Stimulated activated CD4-positive, alpha-beta T cell treated with anti-CD3 and anti-CD28 coated beads, Interleukin-4, amount 100 ng/mL, for 1 hour (primary cell): ENCODE measurements at regions not wholly inside any gene's neighbourhood (a gene's known extent, or its start where the extent isn't known, plus 50 kb on each side); places are given as distances from the start of the nearest gene placed in this dataset.

ENCODE experiments used
- DNase-seq: peaks from one replicate; pipeline ENCODE4 v3.0.0-alpha.2; 2020

DNA sequence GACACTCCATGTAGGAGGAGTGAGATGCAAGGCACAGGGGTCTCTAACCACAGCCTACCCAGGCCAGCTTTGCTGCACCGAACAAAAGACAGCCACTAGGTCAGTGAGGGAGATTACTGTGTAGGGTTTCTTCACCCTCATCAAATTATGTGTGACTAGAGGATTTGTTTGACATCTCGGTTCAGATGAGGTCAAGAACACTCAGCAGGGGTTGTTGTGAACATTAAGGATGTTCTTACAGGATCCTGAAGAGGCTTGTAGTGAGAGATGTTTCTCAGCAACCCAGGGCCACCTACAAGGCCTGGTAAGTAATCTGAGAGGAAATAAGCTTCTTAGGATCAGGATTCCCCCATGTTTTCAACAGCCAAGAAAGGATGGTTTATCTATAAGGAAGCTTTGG lies 202.1 kb downstream of the NXPE2 start:
- DNase-seq = no peak

DNA sequence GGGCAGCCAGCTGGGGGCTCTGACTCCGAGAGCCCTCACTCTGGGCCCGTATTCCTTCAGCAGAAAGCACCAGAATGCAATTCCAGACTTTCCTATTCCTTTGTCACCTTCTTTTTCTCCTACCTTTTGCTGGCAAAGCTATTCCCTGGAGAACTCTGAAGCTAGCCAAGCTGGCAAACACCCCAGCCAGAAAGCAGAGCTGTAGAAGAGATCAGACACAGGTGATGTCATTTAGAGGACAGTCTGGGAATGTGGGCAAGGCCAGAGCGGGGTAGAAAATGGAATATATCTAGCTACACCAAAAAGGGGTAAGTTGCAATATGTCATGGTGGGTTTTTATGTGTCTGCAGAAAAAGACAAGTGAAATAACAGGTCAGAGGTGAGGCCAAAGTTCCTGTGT lies 205.1 kb downstream of the NXPE2 start:
- no peak for DNase-seq

DNA sequence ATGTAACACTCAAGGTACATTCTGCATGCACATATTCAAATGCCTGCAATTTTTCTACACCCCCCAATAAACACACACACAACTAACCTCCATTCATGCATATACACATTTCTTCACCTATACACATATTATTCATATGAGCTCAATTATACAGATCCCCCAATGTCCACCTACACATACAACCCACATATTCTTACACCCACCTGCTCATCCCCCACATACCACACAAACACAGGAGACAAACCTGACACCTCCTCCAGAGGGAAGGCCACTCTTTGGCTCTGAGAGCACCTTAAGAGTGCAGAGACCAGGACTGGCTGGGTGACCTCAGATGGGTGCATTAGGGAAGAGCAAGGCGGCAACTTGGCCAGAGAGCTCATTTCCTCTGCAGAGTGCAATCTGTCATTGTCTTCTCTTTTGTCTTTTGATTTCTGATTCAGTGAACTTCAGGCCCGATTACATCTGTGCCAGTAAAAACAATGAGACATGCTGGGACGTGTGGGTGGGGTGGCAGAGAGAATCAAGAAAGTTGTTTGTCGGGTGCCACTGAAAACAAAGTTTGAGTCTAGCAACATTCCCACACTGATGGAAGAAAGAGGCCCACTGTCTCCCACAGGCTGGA lies 208.4 kb downstream of the NXPE2 start:
- DNase-seq = no peak

DNA sequence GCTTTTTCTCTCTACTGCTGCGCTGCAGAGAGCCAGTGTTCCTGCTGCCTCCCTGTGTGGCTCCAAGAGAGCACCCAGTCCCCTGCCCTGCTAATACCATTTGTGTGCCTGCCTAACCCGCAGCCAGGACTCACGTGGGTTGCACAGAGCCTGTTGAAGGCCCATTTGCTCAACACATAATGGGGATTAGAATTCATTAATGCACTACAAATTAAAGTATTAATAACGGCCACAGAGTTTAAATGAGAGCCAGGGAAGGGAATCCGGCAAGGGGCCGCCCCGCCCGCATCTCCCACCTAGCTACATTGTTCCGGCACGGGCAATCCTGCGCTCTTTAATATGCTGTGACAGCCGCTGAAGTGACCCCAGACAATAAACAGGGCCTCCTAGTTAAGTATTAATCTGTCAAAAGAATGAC lies 211.3 kb downstream of the NXPE2 start:
- DNase-seq = no peak

DNA sequence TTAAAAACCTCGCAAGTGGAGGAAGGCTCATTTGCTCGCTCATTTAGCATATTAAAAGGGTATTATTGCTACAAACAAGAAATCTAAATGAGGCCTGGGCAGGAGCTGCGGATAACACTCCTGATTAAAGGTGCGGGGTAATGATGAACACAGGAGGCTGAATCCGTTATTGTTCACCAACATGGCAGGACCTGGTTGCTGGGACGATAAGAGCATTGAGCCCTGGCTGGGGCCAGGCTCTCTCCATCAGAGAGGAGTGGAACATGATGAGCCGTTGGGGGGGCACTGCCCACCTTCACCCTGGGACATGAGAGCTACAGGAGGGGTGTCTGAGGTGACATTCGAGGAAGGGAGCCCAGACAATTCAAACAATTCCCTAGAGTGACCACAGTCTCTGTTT lies 211.7 kb downstream of the NXPE2 start:
- DNase-seq = no peak

DNA sequence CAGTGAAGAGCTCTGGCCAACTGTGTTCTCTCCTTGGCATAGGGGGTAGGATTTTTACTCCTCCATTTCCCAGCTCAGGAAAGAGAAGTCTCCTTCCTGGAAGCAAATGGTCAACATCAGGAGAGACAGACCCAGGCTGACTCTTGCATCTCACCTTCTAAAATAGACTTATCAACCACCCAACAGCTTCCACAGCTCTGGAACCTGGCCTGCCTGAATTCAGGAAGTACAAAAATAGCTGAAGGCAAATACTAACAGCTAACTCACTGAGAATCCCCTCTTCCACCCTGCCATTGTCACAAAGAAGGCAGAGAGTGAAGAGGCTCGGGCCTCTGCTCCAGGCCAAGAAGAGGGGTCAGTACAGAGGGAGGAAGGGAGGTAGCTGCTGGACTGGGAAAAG lies 213.6 kb downstream of the NXPE2 start:
- no peak for DNase-seq

DNA sequence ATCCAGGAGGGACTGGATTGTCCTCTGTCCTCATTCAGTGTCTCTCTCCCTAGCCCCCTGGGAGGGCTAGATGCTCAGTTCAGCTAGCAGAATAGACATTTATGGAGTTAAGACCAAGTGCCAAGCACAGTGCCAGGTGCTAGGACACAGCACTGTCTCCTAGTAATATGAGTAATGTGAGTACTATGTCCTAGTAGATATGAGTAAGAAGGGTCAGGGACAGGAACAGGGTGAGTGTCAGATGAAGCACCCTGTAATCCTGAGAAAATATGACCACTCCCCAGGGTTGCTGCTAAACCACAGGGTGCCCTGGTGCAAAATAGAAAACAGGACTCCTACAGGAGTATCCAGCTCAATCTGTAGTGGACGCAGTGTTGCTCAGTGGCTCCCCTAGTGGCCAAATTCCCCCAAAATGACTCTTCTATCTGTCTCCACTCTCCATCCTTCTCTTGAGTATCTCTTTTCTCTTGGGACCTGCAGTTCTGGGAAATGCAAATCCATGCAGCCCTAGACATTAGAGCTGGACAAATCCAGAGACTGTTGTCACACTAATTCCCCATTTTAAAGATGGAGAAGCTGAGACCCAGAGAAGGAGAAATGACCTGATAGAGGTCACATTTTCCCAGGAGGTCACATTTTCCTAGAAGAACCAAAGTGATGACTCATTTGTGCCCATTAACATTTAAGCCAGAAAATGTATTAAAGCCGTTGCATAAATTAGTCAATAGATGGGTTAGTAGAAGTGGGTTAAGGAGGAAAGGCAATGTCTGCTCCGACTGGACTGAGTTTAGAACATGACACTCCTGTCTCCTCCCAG lies 214.3 kb downstream of the NXPE2 start:
- DNase-seq = no peak

DNA sequence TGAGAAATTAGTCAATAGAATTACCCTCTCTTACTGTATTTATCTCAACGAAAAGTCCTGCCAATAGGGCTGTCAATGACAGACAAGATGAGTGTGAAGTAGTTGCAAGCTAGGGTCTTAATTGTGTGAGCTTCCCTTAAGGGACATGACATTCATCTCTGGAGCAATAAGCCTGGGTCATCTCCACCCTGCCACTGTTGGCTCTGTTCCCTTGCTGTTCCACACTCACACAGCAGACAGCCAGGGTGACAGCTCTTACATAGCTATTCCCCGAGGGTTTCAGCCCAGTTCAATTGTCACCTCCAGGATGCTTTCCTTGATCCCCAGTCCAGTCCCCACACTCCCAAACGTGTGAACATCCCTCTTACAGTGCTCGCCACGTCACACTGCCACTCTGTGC lies 215.0 kb downstream of the NXPE2 start:
- DNase-seq = no peak

DNA sequence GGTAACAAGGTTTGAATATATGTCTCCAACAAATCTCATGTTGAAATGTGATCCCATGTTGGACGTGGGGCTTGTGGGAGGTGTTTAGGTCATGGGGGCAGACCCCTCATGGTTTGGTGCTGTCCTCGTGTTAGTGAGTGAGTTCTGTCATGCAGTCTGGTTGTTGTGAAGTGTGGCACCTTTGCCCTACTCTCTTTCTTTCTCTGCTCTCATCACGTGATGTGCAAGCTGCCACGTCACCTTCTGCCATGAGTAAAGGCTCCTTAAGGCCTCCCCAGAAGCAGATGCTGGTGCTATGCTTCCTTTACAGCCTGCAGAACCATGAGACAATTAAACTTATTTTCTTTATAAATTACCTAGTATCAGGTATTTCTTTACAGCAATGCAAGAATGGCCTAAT lies 218.3 kb downstream of the NXPE2 start:
- DNase-seq = no peak

DNA sequence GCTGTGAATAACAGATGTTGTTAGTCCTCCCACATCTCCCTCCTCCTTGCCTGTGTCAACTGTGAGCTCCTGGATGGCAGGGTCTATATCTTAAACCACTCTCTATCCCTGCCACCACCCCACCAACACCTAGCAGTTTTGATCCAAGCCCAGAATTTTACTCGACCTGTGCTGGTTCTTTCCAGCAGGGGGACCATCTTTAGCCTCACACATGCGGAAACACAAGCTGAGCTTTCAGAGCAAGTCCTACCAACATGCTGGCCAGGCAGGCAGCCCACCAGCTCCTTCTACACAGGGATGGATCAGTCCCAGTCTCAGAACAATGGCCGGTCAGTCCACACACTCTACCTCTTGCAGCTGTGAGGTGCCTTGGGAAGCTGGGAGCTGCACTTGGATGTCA lies 231.5 kb downstream of the NXPE2 start:
- DNase-seq = no peak

DNA sequence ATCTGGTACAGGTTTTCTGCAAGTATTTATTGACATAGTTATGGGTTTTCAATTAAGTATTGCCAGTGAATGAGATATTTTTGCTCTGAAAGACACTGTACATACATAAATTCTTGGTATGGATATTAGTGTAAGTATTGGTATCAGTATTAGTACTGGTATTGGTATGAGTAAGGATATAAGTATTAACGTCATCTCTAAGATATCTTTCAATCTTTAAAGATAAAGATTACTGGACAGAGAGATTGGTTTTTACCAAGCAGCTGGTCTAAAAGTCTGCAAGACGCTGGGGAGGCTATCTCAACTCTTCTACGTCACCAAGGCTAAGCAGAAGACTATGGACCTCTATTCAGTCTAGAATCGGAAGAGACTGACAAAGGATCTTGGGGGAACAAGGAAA lies 234.5 kb downstream of the NXPE2 start:
- no peak for DNase-seq

DNA sequence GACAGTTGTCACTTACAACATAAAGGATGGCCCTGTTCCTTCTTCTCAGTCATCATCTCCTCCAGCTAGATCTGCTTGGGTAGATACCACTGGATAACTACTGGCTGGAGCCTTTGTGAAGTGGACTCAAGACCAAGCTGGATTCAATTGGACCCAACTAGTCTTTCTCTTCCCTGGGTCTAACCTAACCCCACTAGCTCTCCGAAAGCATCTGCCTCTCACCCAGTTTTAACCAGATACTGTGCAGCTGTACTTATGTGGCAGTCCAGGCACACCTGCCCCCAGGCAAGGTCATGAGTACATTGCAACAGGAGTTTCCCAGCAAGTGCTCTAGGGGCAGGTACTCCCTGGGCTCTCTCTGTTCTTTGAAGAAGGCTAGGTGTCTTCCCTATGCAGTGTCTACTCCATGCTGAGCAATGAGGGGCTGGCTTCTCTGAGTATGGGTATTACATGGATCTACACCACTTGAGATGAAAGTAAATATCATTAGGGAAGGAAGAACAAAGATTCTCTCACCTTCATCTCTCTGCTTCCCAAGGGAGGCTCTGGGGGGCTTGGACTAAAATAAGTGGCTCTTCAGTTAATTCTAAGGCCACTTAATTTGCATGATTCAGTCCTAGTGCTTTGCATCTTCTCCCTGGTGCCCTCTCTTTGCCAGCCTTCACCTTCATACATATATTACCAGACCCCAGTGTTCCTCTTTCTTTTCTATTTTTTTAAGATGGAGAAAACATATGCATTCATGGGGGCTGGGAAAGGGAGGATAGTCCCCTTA lies 236.1 kb downstream of the NXPE2 start:
- DNase-seq = no peak

DNA sequence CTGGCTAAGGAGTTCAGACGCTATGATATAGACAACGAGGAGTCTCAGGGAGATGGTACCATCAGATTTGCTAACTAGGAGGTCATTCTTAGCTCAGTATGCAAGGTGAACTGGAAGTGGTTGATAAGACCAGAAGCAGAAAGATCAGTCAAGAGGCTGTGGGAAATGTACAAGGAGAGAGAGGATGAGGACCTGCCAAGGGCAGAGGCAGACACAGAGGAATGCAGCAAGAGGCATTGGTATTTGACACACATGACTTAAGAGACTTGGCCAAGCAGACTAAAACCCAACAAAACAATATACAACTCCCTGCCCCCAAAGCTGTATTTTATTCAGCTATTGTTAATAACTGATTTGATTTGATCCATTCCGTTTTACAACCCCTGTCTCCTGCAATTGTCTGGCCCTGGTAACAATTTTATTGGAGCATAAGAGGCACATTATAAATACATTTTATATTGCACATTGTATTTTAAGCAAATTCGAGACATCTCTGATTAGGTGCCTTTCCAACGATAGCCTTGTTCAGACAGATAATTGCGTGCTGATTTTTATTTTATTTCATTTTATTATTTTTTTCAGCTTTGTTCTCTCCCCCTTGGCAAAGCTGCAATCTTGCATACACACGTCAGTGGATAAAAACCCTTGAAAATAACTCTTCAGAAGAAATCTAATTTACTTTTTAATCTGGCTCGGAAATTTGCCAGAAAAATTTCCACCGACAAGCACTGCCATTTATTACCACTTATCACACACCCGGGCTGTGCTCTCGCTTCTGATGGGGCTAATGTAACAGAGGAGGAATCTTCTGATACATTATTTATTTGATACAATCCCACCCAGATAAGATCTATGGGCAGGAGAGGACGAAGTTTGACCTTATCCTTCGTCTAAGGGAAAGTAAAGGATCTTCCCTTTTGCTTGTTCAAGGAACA lies 237.8 kb downstream of the NXPE2 start:
- no peak for DNase-seq

DNA sequence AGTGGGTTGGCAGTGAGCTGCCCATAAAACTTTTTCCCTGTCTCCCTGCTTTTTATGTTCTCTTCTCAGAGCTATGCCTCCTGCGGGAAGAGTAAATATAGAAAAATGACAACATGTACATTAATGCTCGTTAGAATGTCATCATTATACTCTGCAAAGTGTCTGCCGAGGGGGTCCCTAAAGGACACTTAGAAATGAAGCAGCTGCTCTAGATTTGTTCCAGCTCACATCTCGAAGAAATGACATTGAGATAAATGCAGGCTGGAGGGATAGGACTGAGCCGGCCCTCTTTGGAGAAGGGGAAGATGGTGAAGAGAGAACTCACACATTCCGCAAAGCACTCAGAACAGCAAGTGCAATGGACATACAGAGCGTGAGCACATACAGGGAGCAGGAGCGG lies 240.0 kb downstream of the NXPE2 start:
- DNase-seq = no peak

DNA sequence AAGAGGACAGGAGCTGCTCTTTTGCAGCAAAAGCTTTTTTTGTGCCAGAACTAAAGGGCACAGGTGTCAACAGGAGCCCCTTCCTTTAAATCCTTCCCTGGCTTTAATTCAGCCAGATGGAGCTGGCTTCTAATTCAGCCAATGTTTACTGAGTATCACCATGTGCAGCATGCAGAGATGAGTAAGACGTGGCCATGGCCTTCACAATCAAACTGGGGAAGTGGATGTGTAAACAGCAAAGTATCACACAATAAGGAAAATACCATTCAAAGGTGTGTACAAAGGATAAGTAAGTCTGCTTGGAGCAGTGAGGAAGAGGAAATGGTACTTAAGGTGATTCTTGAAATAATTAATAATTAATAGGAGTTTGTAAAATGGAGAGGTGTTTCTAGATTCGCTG lies 243.4 kb downstream of the NXPE2 start:
- no peak for DNase-seq

DNA sequence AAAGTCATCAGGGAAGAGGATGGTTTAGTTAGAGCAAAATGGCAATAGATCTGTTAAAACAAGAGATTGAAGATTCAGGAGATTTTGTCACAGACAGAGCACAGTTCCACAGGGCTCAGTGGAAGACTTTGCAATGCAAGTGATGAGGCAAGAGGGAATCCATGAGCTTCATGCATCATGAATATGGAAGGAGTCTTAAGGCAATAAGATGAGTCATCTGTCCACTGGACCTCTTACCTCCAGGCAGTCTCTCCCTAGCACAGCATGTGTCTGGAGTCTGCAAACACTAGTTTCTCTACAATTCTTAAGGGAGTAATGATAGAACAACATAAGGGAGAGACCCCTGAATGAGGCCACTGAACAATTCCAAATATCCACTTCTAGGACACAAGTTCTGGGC lies 245.7 kb downstream of the NXPE2 start:
- DNase-seq = no peak

DNA sequence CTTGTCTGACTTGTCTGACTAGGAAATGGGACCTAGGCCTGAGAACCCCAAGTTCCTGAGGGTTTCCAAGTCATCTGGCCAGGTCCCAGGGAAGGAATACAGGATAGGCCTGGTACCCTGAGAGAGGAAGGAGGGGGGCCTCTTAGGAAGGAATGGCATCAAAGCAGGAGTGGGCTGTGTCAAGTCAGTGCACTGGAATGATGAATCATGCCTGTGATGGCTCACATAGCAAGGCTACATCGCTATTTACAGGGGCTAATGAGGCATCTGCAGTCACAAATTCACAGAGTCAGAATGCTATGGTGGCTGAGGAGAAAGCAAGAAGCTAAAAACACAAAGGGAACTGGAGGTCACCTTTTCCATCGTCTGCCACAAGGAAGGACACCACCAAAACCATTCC lies 247.3 kb downstream of the NXPE2 start:
- DNase-seq = no peak

DNA sequence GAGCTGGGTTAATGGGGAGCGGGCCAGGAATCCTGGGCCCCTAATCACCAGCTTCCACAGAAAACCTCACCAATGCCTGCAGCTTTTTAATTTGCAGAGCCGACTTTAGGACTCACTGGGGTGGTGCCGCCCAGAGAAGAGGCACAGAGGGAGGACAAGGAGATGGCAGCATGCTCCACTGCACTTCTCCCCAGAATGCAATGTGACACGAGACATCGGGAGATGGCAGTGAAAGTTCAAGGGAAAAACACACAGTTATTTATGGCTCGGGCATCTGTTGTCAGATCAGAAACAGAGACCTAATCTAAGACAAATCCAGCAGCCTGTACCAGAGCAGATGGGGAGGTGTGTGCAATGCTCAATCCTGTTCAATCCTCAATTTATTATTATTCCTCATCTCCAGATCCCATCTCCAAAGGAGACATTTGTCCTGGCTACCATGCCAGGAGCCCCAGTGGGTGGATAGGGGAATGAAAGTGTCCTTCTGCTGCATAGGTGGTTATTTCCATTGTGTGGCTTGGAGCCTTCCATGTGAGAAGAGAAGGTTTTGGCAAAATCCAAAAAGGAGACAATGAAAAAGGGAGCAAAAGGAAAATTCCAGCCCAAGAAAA lies 250.0 kb downstream of the NXPE2 start:
- DNase-seq = no peak

DNA sequence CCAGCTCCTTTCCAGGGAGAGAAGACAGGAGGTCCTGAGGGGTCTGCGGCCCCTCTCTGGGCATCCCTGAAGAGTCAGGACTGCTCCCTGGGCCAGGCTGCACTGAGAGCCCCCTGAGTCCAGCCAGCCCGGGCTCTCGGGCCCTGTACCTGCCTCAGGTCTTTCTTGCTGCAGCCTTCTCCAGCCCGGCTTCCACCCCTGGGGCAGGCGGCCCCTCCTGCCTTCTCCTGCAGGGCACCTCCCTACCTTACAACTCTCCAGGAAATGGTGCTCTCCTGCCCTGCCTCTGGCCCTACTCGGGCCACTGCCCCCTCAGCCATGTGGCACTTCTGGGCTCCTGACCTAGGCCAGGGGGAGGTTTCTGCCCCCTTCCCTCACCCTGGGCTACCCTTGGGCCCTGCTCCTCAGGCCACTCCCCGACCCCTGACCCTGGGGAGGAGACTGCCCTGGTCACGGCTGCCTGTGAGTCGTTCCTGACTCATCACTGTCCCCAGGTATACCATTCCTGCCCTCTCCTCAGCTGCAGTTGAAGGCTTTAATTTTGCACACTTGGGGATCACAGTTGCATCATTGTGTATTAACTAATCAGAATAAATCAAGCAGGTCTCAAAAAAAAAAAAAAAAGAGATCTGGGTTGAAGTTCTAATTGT lies 251.1 kb downstream of the NXPE2 start:
- no peak for DNase-seq

DNA sequence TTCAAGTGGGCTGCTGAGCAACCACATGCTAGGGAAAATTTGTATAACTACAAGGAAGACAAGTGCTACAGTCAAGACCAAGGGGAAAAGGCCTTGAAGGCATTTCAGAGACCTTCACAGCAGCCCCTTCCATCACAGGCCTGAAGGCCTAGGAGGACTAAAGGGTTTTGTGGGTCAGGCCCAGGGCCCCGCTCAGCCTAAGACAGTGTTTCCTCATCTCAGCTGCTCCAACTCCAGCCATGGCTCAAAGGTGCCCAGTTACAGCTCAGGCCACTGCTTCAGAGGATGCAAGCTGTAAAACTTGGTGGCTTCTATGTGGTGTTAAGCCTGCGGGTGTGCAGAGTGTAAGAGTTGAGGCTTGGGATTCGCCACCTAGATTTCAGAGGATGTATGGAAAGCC lies 260.5 kb downstream of the NXPE2 start:
- no peak for DNase-seq

DNA sequence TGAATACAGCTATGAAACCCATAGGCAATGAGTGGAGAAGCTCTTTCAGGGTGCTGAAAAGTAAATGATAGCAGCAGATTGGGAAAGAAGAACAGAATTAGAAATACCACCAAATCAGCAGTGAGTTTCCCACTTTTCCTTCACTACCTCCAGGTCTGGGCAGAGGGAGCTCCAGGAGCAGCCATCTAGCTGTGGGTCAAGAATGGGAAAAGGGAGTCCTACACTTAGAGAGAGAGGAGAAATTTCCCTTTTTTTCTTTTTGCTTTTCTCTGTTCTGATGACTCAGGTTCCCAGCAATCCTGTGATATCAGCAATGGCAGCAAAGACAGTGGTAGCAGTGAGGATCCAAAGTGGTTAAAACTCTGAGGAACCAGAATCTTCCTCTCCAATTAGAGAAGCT lies 263.9 kb downstream of the NXPE2 start:
- no peak for DNase-seq
